Left kidney (tissue), 1 donor: ENCODE measurements at regions not wholly inside any gene's neighbourhood (a gene's known extent, or its start where the extent isn't known, plus 50 kb on each side); places are given as distances from the start of the nearest gene placed in this dataset.

Experiments used
- DNase-seq: peaks from one replicate; pipeline ENCODE4 v3.0.0-alpha.2; 2013

GRCh38 chr12:58801986-58802385 is 118.3 kb downstream of the LRIG3 start:
- DNase-seq, result no peak

GRCh38 chr12:58803908-58804307 is 116.4 kb downstream of the LRIG3 start:
- no peak for DNase-seq

- DNase-seq, result no peak
Measured at GRCh38 chr12:58804749-58805148, 115.6 kb downstream of the LRIG3 start.

GRCh38 chr12:58809064-58809607 is 111.2 kb downstream of the LRIG3 start:
- no peak for DNase-seq

DNA sequence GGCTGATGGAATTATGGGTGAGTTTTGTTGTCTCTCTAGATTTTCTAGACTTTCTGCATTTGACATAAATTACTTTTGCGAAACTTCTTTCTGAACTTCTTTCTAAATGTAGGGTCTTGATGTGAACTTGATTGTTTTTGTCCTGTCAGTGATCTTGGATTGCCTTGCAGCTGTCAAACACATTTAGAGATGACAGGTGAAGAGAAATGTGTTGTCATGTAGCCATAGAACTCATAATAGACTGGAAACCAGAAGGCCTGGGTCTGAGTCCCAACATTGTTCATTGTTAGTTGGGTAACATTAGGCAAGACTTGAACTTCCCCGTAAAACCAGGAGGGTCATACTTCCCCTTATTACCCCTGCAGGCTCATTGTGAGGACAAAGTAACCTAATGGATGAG is 109.0 kb downstream of the LRIG3 start:
- no peak for DNase-seq

DNA sequence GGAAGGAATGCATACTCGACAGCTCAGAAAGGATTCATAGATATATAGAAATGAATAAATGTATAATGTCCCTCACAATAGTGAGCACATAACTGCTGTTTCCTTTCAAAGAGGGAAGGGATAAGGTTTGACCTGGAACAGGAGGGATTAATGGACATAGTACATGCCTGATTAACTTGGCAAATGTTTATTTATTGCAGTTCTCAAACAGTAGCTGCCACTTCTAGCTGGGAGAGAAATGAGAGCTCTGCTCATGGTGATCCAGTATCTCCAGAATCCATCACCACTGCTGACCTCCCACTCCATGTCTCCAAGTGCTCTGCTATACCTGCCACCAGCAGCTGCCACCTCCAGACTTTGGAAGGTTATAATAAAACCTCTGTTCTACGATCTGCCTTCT is 108.1 kb downstream of the LRIG3 start:
- no peak for DNase-seq

GRCh38 chr12:58814036-58814435 is 106.3 kb downstream of the LRIG3 start:
- no peak for DNase-seq

DNA sequence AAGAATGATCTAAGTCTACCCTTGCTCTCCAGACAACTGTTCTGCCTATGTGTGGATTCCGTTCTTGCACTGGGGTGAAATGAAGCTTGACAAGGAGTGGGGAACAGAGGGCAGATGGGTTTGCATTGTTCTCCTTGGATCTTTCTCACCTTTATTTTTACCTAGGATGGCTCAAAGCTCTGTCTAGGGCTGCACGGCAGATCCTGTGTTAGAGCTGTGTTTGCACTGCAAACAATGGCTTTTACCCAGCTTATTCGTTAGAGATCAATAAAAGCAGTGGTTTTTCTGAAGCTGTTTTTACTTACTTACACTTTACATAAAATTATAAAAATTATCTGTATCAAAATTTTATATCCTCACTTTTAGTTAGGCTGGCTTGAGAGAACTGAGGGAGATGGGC is 105.1 kb downstream of the LRIG3 start:
- DNase-seq, result no peak

- no peak for DNase-seq
Measured at GRCh38 chr12:58818546-58818945, 101.8 kb downstream of the LRIG3 start.

DNA sequence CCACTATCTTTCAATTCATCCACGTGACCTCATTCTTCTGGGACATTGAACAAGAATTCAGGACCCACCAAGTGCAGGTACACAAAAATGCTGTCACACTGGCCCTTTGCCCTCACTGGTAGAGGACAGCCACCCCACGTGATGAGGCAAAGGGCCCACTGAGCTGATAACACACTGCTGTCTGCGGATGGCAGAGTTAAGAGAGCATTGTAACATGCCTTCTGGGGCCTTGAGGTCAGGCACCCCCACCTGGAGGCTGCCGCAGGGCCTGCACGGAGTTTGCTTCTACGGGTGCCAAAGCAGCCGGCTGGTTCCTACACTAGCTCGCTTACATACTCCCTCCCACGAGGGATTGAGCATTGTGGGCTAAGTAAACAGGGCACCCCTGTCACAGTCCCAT is 101.0 kb downstream of the LRIG3 start:
- no peak for DNase-seq

- no peak for DNase-seq
Measured at GRCh38 chr12:58819985-58820384, 100.3 kb downstream of the LRIG3 start.
